Endothelial cell of umbilical vein (primary cell): ENCODE measurements at regions not wholly inside any gene's neighbourhood (a gene's known extent, or its start where the extent isn't known, plus 50 kb on each side); places are given as distances from the start of the nearest gene placed in this dataset.

Source experiments
- GATA2 ChIP-seq: IDR thresholded peaks from 2 replicates; pipeline ENCODE4 v1.7.0; 2011; ENCODE audit warnings: low read depth, mild to moderate bottlenecking, moderate library complexity, mixed read lengths, low read length; ENCODE audit not compliant: insufficient read length, insufficient read depth
- POLR2A ChIP-seq: IDR thresholded peaks from 2 replicates; pipeline ENCODE4 v1.6.1; 2012; ENCODE audit warnings: low read depth, mild to moderate bottlenecking, control low read depth, low read length
- TF ChIP-seq, protein P1 (sequence below), 2 donors: IDR thresholded peaks; 1 replicate in 1 of 2; 2 replicates in 1 of 2; pipeline ENCODE4 v1.5.1; 2011; ENCODE audit warnings: low read length in 2 of 2, mild to moderate bottlenecking in 2 of 2, moderate library complexity in 2 of 2, control low read depth in 1 of 2, inconsistent platforms in 1 of 2, low read depth in 1 of 2; ENCODE audit not compliant: insufficient read depth in 1 of 2; ENCODE audit errors: extremely low read depth in 1 of 2

DNA sequence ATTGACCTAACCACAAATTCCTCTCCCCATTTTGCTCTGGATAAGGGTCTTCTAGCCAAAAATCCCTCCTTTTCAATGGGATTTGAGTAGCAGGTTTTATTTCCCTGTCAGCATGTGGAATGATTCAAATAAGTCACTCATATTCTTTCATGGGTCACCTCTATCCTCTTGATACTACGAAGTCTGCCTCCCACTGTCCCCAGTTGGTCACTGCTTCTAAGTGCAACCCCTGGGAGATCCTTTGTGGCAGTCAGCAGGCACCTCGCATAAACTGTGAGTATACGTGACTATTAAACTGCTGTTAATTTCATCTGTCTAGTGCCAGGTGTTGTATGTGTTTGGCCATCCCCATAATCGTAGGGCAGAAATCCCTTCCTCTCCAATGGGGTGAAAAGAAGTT lies 1667.9 kb upstream of the PCDH7 start:
- TF ChIP-seq GATA2: no peak
- TF ChIP-seq, protein P1, sequence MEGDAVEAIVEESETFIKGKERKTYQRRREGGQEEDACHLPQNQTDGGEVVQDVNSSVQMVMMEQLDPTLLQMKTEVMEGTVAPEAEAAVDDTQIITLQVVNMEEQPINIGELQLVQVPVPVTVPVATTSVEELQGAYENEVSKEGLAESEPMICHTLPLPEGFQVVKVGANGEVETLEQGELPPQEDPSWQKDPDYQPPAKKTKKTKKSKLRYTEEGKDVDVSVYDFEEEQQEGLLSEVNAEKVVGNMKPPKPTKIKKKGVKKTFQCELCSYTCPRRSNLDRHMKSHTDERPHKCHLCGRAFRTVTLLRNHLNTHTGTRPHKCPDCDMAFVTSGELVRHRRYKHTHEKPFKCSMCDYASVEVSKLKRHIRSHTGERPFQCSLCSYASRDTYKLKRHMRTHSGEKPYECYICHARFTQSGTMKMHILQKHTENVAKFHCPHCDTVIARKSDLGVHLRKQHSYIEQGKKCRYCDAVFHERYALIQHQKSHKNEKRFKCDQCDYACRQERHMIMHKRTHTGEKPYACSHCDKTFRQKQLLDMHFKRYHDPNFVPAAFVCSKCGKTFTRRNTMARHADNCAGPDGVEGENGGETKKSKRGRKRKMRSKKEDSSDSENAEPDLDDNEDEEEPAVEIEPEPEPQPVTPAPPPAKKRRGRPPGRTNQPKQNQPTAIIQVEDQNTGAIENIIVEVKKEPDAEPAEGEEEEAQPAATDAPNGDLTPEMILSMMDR (IDR thresholded peaks at IDR 0.05; ENCODE audit: extremely low read depth in 1 of 2, insufficient read depth in 1 of 2, low read depth in 1 of 2, low read length in 2 of 2): no peak
- no peak for TF ChIP-seq POLR2A
